ENCODE measurements at regions not wholly inside any gene's neighbourhood (a gene's known extent, or its start where the extent isn't known, plus 50 kb on each side); places are given as distances from the start of the nearest gene placed in this dataset.
"Not testable (repeated sequence)": the region's sequence is repeated elsewhere in the genome, so short reads cannot be mapped to it uniquely, and the experiment has no call there.

GRCh38 chr20:53864765-53865683 is 205.4 kb downstream of the BCAS1 start:
- not testable (repeated sequence) for H3K9me3 ChIP-seq (ENCODE audit: control insufficient read depth in 2 of 2, low read length in 2 of 2); H3K4me3 ChIP-seq (ENCODE audit: low read length in 2 of 2); H3K36me3 ChIP-seq (ENCODE audit: control insufficient read depth in 2 of 2, insufficient read depth in 2 of 2, low read length in 2 of 2); H3K27me3 ChIP-seq (ENCODE audit: control insufficient read depth in 2 of 2, insufficient read depth in 2 of 2, low read length in 2 of 2)
- peak overlapping the region; percentile 87 to 90 for H3K27ac ChIP-seq (ENCODE audit: low read depth in 2 of 2, low read length in 2 of 2)
- H3K4me1 ChIP-seq (ENCODE audit: control insufficient read depth in 2 of 2, insufficient read depth in 2 of 2, low read length in 2 of 2) = peaks cover 41 to 46% of the 10 kb centered on the region in 2 donors
- peak overlapping the region; percentile 5 to 43 for H3K9ac ChIP-seq (ENCODE audit: low read depth in 1 of 2, low read length in 2 of 2)

GRCh38 chr20:53863923-53864641 is 206.3 kb downstream of the BCAS1 start:
- peaks cover 32 to 39% of the 10 kb centered on the region in 2 donors for H3K4me1 ChIP-seq (ENCODE audit: control insufficient read depth in 2 of 2, insufficient read depth in 2 of 2, low read length in 2 of 2)
- H3K9ac ChIP-seq (ENCODE audit: low read depth in 1 of 2, low read length in 2 of 2); H3K4me3 ChIP-seq (ENCODE audit: low read length in 2 of 2); H3K36me3 ChIP-seq (ENCODE audit: control insufficient read depth in 2 of 2, insufficient read depth in 2 of 2, low read length in 2 of 2); H3K27ac ChIP-seq (ENCODE audit: low read depth in 2 of 2, low read length in 2 of 2); H3K9me3 ChIP-seq (ENCODE audit: control insufficient read depth in 2 of 2, low read length in 2 of 2); H3K27me3 ChIP-seq (ENCODE audit: control insufficient read depth in 2 of 2, insufficient read depth in 2 of 2, low read length in 2 of 2): not testable (repeated sequence)

- H3K27ac ChIP-seq (ENCODE audit: low read depth in 2 of 2, low read length in 2 of 2) = not testable (repeated sequence)
Observed at GRCh38 chr20:53863535-53863922, 206.9 kb downstream of the BCAS1 start.

GRCh38 chr20:53863039-53863438 is 207.4 kb downstream of the BCAS1 start:
- not testable (repeated sequence) for H3K9me3 ChIP-seq (ENCODE audit: control insufficient read depth in 2 of 2, low read length in 2 of 2); H3K27ac ChIP-seq (ENCODE audit: low read depth in 2 of 2, low read length in 2 of 2); H3K9ac ChIP-seq (ENCODE audit: low read depth in 1 of 2, low read length in 2 of 2); H3K4me3 ChIP-seq (ENCODE audit: low read length in 2 of 2); H3K36me3 ChIP-seq (ENCODE audit: control insufficient read depth in 2 of 2, insufficient read depth in 2 of 2, low read length in 2 of 2); H3K27me3 ChIP-seq (ENCODE audit: control insufficient read depth in 2 of 2, insufficient read depth in 2 of 2, low read length in 2 of 2)
- peaks cover 34 to 45% of the 10 kb centered on the region in 2 donors for H3K4me1 ChIP-seq (ENCODE audit: control insufficient read depth in 2 of 2, insufficient read depth in 2 of 2, low read length in 2 of 2)

More at GRCh38 chr20:53863535-53863922, 206.9 kb downstream of the BCAS1 start:
- not testable (repeated sequence) for H3K36me3 ChIP-seq (ENCODE audit: control insufficient read depth in 2 of 2, insufficient read depth in 2 of 2, low read length in 2 of 2); H3K9me3 ChIP-seq (ENCODE audit: control insufficient read depth in 2 of 2, low read length in 2 of 2); H3K27me3 ChIP-seq (ENCODE audit: control insufficient read depth in 2 of 2, insufficient read depth in 2 of 2, low read length in 2 of 2); H3K9ac ChIP-seq (ENCODE audit: low read depth in 1 of 2, low read length in 2 of 2); H3K4me3 ChIP-seq (ENCODE audit: low read length in 2 of 2)
- peaks cover 32 to 42% of the 10 kb centered on the region in 2 donors for H3K4me1 ChIP-seq (ENCODE audit: control insufficient read depth in 2 of 2, insufficient read depth in 2 of 2, low read length in 2 of 2)

- H3K27me3 ChIP-seq (ENCODE audit: control insufficient read depth in 2 of 2, insufficient read depth in 2 of 2, low read length in 2 of 2); H3K36me3 ChIP-seq (ENCODE audit: control insufficient read depth in 2 of 2, insufficient read depth in 2 of 2, low read length in 2 of 2); H3K27ac ChIP-seq (ENCODE audit: low read depth in 2 of 2, low read length in 2 of 2); H3K9me3 ChIP-seq (ENCODE audit: control insufficient read depth in 2 of 2, low read length in 2 of 2); H3K4me3 ChIP-seq (ENCODE audit: low read length in 2 of 2); H3K9ac ChIP-seq (ENCODE audit: low read depth in 1 of 2, low read length in 2 of 2): not testable (repeated sequence)
- peaks cover 34 to 45% of the 10 kb centered on the region in 2 donors for H3K4me1 ChIP-seq (ENCODE audit: control insufficient read depth in 2 of 2, insufficient read depth in 2 of 2, low read length in 2 of 2)
Observed at GRCh38 chr20:53862490-53862889, 207.9 kb downstream of the BCAS1 start.

- H3K4me3 ChIP-seq (ENCODE audit: low read length in 2 of 2); H3K9me3 ChIP-seq (ENCODE audit: control insufficient read depth in 2 of 2, low read length in 2 of 2); H3K9ac ChIP-seq (ENCODE audit: low read depth in 1 of 2, low read length in 2 of 2); H3K27me3 ChIP-seq (ENCODE audit: control insufficient read depth in 2 of 2, insufficient read depth in 2 of 2, low read length in 2 of 2); H3K36me3 ChIP-seq (ENCODE audit: control insufficient read depth in 2 of 2, insufficient read depth in 2 of 2, low read length in 2 of 2); H3K27ac ChIP-seq (ENCODE audit: low read depth in 2 of 2, low read length in 2 of 2): not testable (repeated sequence)
- peaks cover 34 to 46% of the 10 kb centered on the region in 2 donors for H3K4me1 ChIP-seq (ENCODE audit: control insufficient read depth in 2 of 2, insufficient read depth in 2 of 2, low read length in 2 of 2)
Observed at GRCh38 chr20:53862136-53862397, 208.3 kb downstream of the BCAS1 start.

- no peak overlapping the region for H3K9ac ChIP-seq (ENCODE audit: low read depth in 1 of 2, low read length in 2 of 2)
- peaks cover 17 to 27% of the 10 kb centered on the region in 2 donors for H3K4me1 ChIP-seq (ENCODE audit: control insufficient read depth in 2 of 2, insufficient read depth in 2 of 2, low read length in 2 of 2)
- H3K36me3 ChIP-seq (ENCODE audit: control insufficient read depth in 2 of 2, insufficient read depth in 2 of 2, low read length in 2 of 2) = no peaks in the 10 kb centered on the region
- no peak overlapping the region for H3K4me3 ChIP-seq (ENCODE audit: low read length in 2 of 2)
- H3K27me3 ChIP-seq (ENCODE audit: control insufficient read depth in 2 of 2, insufficient read depth in 2 of 2, low read length in 2 of 2) = no peaks in the 10 kb centered on the region
- peak overlapping the region in 1 of 2 donors; percentile 36 for H3K27ac ChIP-seq (ENCODE audit: low read depth in 2 of 2, low read length in 2 of 2)
- no peaks in the 10 kb centered on the region for H3K9me3 ChIP-seq (ENCODE audit: control insufficient read depth in 2 of 2, low read length in 2 of 2)
Observed at GRCh38 chr20:53859684-53860083, 210.7 kb downstream of the BCAS1 start.

GRCh38 chr20:53859009-53859408 is 211.4 kb downstream of the BCAS1 start:
- H3K4me3 ChIP-seq (ENCODE audit: low read length in 2 of 2); H3K36me3 ChIP-seq (ENCODE audit: control insufficient read depth in 2 of 2, insufficient read depth in 2 of 2, low read length in 2 of 2); H3K9me3 ChIP-seq (ENCODE audit: control insufficient read depth in 2 of 2, low read length in 2 of 2); H3K9ac ChIP-seq (ENCODE audit: low read depth in 1 of 2, low read length in 2 of 2); H3K27me3 ChIP-seq (ENCODE audit: control insufficient read depth in 2 of 2, insufficient read depth in 2 of 2, low read length in 2 of 2); H3K27ac ChIP-seq (ENCODE audit: low read depth in 2 of 2, low read length in 2 of 2): not testable (repeated sequence)
- H3K4me1 ChIP-seq (ENCODE audit: control insufficient read depth in 2 of 2, insufficient read depth in 2 of 2, low read length in 2 of 2) = peaks cover 16 to 22% of the 10 kb centered on the region in 2 donors

GRCh38 chr20:53858516-53858915 is 211.9 kb downstream of the BCAS1 start:
- not testable (repeated sequence) for H3K9me3 ChIP-seq (ENCODE audit: control insufficient read depth in 2 of 2, low read length in 2 of 2); H3K9ac ChIP-seq (ENCODE audit: low read depth in 1 of 2, low read length in 2 of 2); H3K4me3 ChIP-seq (ENCODE audit: low read length in 2 of 2); H3K27me3 ChIP-seq (ENCODE audit: control insufficient read depth in 2 of 2, insufficient read depth in 2 of 2, low read length in 2 of 2); H3K36me3 ChIP-seq (ENCODE audit: control insufficient read depth in 2 of 2, insufficient read depth in 2 of 2, low read length in 2 of 2)
- peak overlapping the region in 1 of 2 donors; percentile 81 for H3K27ac ChIP-seq (ENCODE audit: low read depth in 2 of 2, low read length in 2 of 2)
- peaks cover 16 to 22% of the 10 kb centered on the region in 2 donors for H3K4me1 ChIP-seq (ENCODE audit: control insufficient read depth in 2 of 2, insufficient read depth in 2 of 2, low read length in 2 of 2)

- H3K27me3 ChIP-seq (ENCODE audit: control insufficient read depth in 2 of 2, insufficient read depth in 2 of 2, low read length in 2 of 2) = no peaks in the 10 kb centered on the region
- peak overlapping the region; percentile 9 to 24 for H3K9ac ChIP-seq (ENCODE audit: low read depth in 1 of 2, low read length in 2 of 2)
- no peak overlapping the region for H3K4me3 ChIP-seq (ENCODE audit: low read length in 2 of 2)
- H3K36me3 ChIP-seq (ENCODE audit: control insufficient read depth in 2 of 2, insufficient read depth in 2 of 2, low read length in 2 of 2) = no peaks in the 10 kb centered on the region
- H3K27ac ChIP-seq (ENCODE audit: low read depth in 2 of 2, low read length in 2 of 2) = peak overlapping the region; percentile 78 to 81
- no peaks in the 10 kb centered on the region for H3K9me3 ChIP-seq (ENCODE audit: control insufficient read depth in 2 of 2, low read length in 2 of 2)
- H3K4me1 ChIP-seq (ENCODE audit: control insufficient read depth in 2 of 2, insufficient read depth in 2 of 2, low read length in 2 of 2) = peaks cover 16 to 22% of the 10 kb centered on the region in 2 donors
Observed at GRCh38 chr20:53857723-53858236, 212.6 kb downstream of the BCAS1 start.
